ENCODE measurements at regions not wholly inside any gene's neighbourhood (a gene's known extent, or its start where the extent isn't known, plus 50 kb on each side); places are given as distances from the start of the nearest gene placed in this dataset.

DNA sequence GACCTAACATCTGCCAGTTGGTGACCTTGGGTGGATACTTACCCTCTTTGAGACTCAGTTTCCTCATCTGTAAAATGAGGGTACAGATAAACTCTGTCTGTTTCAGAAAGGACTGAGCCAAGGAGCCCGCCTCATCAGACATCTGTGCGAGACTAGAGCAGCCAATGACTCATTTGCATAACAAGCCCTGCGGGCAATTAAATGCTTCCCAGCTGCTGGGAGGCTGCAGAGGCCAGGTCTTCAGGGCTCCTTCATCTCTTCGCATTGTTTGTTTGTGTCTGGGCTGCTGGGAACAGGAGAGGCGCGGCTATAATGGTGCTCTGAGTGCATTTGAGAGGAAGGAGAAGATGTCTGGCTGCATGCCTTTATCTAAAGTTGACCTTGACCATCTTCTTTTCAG lies 85.0 kb downstream of the ADRA2C start:
- no peak overlapping the region for H3K4me3 ChIP-seq
- no peak for TF ChIP-seq CTCF (IDR thresholded peaks at IDR 0.05)
- no peak overlapping the region for H3K27ac ChIP-seq
- no peaks in the 10 kb centered on the region for H3K4me1 ChIP-seq
- DNase-seq (ENCODE audit: low spot score): no peak
- H3K9me3 ChIP-seq: peaks cover 0 to 10% of the 10 kb centered on the region in 2 donors
- H3K27me3 ChIP-seq: no peaks in the 10 kb centered on the region
- H3K36me3 ChIP-seq: no peaks in the 10 kb centered on the region

DNA sequence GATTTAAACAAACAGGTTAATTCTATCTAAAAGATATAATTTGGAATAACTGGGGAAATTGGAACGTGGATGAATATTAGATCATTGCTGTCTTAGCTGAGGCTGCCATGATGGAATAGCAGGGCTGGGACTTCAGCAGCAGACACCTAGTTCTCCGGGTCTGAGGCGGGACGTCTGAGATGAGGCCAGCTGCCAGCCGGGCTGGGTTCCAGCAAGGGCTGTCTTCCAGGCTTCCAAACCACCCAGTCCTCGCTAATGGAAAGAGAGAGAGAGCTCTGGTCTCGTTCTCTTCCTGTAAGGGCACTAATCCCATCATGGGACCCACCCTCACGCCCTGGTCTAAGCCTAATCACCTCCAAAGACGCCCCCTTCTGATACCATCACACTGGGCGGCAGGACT lies 85.7 kb downstream of the ADRA2C start:
- TF ChIP-seq CTCF (IDR thresholded peaks at IDR 0.05): no peak
- Histone ChIP-seq H3K4me3 (no peak overlapping the region), H3K27me3 (no peaks in the 10 kb centered on the region), H3K4me1 (no peaks in the 10 kb centered on the region), H3K9me3 (peaks cover 0 to 10% of the 10 kb centered on the region in 2 donors), H3K27ac (no peak overlapping the region), H3K36me3 (no peaks in the 10 kb centered on the region)
- DNase-seq (ENCODE audit: low spot score): no peak

DNA sequence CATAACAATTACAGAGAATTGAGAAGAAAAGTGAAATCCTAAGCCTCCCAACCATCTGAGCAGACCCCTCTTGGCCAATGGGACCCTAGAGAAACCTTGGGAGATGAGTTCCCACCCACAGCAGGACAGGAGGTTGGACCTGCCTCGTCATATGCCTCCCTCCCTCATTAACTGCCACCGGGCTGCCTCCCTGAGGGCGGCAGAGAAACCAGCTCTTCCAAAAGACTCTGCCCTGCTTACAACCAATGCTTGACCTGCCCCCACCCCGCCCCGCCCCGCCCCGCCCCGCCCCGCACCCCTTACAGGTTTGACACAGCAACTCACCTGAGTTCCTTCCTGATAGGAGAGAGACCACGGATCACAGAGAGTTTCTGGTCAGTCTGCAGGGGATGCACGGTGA lies 86.1 kb downstream of the ADRA2C start:
- Histone ChIP-seq H3K9me3 (peaks cover 0 to 10% of the 10 kb centered on the region in 2 donors), H3K4me3 (no peak overlapping the region), H3K36me3 (no peaks in the 10 kb centered on the region), H3K27ac (no peak overlapping the region), H3K4me1 (no peaks in the 10 kb centered on the region), H3K27me3 (no peaks in the 10 kb centered on the region)
- no peak for TF ChIP-seq CTCF (IDR thresholded peaks at IDR 0.05)
- DNase-seq (ENCODE audit: low spot score): no peak

- no peaks in the 10 kb centered on the region for H3K36me3 ChIP-seq
- DNase-seq (ENCODE audit: low spot score): no peak
- no peaks in the 10 kb centered on the region for H3K4me1 ChIP-seq
- peaks cover 0 to 10% of the 10 kb centered on the region in 2 donors for H3K9me3 ChIP-seq
- H3K27ac ChIP-seq: no peak overlapping the region
- H3K27me3 ChIP-seq: no peaks in the 10 kb centered on the region
- TF ChIP-seq CTCF (IDR thresholded peaks at IDR 0.05): no peak
- H3K4me3 ChIP-seq: no peak overlapping the region
Observed at GRCh38 chr4:3852711-3853110, 86.5 kb downstream of the ADRA2C start.

GRCh38 chr4:3853388-3854035 lies 87.3 kb downstream of the ADRA2C start:
- TF ChIP-seq CTCF (IDR thresholded peaks at IDR 0.05): no peak
- no peak for DNase-seq (ENCODE audit: low spot score)
- peaks cover 0 to 10% of the 10 kb centered on the region in 2 donors for H3K9me3 ChIP-seq
- no peak overlapping the region for H3K27ac ChIP-seq
- no peak overlapping the region for H3K4me3 ChIP-seq
- H3K4me1 ChIP-seq: no peaks in the 10 kb centered on the region
- H3K27me3 ChIP-seq: no peaks in the 10 kb centered on the region
- no peaks in the 10 kb centered on the region for H3K36me3 ChIP-seq

- DNase-seq (ENCODE audit: low spot score): no peak
- H3K4me1 ChIP-seq: no peaks in the 10 kb centered on the region
- H3K36me3 ChIP-seq: no peaks in the 10 kb centered on the region
- H3K27me3 ChIP-seq: no peaks in the 10 kb centered on the region
- H3K4me3 ChIP-seq: no peak overlapping the region
- TF ChIP-seq CTCF (IDR thresholded peaks at IDR 0.05): no peak
- H3K27ac ChIP-seq: no peak overlapping the region
- H3K9me3 ChIP-seq: peaks cover 0 to 9% of the 10 kb centered on the region in 2 donors
Observed at GRCh38 chr4:3854661-3855060, 88.5 kb downstream of the ADRA2C start.

Measured in right atrium auricular region (tissue), 2 donors.